ENCODE measurements at regions not wholly inside any gene's neighbourhood (a gene's known extent, or its start where the extent isn't known, plus 50 kb on each side); places are given as distances from the start of the nearest gene placed in this dataset.

DNA sequence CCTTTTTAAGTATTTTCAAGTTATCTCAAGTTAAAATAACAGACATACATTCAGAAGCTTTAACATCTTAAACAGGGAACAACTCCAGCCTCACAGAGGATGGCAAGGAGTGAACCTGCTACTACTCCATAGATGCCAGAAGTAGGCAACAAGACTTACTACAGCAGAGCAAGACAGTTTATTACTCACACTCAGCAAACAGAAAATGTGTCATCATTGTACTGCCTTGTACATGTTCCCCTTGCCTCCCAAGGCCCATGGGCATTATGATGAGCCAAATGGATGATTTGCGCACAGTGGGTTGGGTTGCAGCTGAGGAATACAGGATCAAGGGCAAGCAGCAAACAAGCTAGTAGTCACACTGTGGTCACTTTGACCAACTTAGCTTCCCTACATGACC lies 80.6 kb upstream of the VRK2 start:
- intact Hi-C loops (cut with micrococcal nuclease; ENCODE audit: unreplicated experiment): no loop called here
- Histone ChIP-seq H3K36me3 (ENCODE audit: control insufficient read depth, insufficient read depth, low read length) (no peaks in the 10 kb centered on the region), H3K27me3 (ENCODE audit: control insufficient read depth, insufficient read depth, low read length) (no peaks in the 10 kb centered on the region), H3K4me3 (ENCODE audit: low read depth in 2 of 2, low read length in 2 of 2) (no peak overlapping the region), H3K27ac (ENCODE audit: low read length) (no peak overlapping the region), H3K9me3 (ENCODE audit: control insufficient read depth, insufficient read depth, low read depth, low read length) (no peaks in the 10 kb centered on the region), H3K4me1 (ENCODE audit: control insufficient read depth, insufficient read depth, low read length) (no peaks in the 10 kb centered on the region)
- no TSS peak for BruUV-seq (replicated peaks)
- DNase-seq (ENCODE audit: low read depth, low spot score) (no peak), ATAC-seq (no peak)
- POLR2A ChIA-PET: no interaction called here
- CTCF ChIA-PET: no interaction called here
- TF ChIP-seq TCF7L2 (IDR thresholded peaks at IDR 0.05; ENCODE audit: low read depth, low read length) (no peak), SIN3A (IDR thresholded peaks at IDR 0.05; ENCODE audit: borderline replicate concordance, insufficient read depth, low read depth, low read length) (no peak), POLR2AphosphoS5 (IDR thresholded peaks at IDR 0.05; ENCODE audit: low read depth, low read length) (no peak)
- TF ChIP-seq, protein P1, sequence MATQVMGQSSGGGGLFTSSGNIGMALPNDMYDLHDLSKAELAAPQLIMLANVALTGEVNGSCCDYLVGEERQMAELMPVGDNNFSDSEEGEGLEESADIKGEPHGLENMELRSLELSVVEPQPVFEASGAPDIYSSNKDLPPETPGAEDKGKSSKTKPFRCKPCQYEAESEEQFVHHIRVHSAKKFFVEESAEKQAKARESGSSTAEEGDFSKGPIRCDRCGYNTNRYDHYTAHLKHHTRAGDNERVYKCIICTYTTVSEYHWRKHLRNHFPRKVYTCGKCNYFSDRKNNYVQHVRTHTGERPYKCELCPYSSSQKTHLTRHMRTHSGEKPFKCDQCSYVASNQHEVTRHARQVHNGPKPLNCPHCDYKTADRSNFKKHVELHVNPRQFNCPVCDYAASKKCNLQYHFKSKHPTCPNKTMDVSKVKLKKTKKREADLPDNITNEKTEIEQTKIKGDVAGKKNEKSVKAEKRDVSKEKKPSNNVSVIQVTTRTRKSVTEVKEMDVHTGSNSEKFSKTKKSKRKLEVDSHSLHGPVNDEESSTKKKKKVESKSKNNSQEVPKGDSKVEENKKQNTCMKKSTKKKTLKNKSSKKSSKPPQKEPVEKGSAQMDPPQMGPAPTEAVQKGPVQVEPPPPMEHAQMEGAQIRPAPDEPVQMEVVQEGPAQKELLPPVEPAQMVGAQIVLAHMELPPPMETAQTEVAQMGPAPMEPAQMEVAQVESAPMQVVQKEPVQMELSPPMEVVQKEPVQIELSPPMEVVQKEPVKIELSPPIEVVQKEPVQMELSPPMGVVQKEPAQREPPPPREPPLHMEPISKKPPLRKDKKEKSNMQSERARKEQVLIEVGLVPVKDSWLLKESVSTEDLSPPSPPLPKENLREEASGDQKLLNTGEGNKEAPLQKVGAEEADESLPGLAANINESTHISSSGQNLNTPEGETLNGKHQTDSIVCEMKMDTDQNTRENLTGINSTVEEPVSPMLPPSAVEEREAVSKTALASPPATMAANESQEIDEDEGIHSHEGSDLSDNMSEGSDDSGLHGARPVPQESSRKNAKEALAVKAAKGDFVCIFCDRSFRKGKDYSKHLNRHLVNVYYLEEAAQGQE (IDR thresholded peaks at IDR 0.05; ENCODE audit: insufficient read depth in 1 of 2, low read depth in 2 of 2, low read length in 1 of 2): no peak
- TF ChIP-seq, protein P2, sequence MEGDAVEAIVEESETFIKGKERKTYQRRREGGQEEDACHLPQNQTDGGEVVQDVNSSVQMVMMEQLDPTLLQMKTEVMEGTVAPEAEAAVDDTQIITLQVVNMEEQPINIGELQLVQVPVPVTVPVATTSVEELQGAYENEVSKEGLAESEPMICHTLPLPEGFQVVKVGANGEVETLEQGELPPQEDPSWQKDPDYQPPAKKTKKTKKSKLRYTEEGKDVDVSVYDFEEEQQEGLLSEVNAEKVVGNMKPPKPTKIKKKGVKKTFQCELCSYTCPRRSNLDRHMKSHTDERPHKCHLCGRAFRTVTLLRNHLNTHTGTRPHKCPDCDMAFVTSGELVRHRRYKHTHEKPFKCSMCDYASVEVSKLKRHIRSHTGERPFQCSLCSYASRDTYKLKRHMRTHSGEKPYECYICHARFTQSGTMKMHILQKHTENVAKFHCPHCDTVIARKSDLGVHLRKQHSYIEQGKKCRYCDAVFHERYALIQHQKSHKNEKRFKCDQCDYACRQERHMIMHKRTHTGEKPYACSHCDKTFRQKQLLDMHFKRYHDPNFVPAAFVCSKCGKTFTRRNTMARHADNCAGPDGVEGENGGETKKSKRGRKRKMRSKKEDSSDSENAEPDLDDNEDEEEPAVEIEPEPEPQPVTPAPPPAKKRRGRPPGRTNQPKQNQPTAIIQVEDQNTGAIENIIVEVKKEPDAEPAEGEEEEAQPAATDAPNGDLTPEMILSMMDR (IDR thresholded peaks at IDR 0.05): no peak
- in situ Hi-C loops (cut with HindIII; ENCODE audit: low pct_unique_long_range_greater_than_20kb, low sequenced_read_pairs): no loop called here

DNA sequence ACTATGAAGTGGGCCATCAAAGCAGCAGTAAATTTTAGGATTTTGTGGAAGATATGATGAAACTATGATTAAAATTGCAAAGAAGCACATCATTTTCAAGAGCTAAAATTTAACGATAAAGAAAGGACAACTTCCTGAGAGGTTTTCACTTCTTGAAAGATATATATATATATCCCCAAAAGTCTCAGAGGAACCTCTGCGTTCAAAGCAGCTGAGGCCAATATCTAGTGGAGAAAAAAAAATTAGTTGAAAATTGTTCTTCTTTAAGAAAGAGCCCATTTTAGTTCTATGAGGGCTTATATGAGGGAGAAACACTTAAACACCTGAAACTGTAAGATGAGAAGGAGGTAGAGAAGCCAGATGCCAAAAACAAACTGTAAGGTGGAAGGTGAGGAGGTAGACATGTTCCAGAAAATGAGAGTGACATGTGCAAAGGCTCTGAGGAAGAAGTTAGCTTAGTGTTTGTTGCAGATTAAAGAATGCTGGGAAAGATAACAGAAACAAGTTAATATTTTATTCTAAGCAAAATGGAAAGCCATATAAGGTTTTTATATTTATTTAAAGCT lies 72.9 kb upstream of the VRK2 start:
- no peak for ATAC-seq
- no peaks in the 10 kb centered on the region for H3K9me3 ChIP-seq (ENCODE audit: control insufficient read depth, insufficient read depth, low read depth, low read length)
- intact Hi-C loops (cut with micrococcal nuclease; ENCODE audit: unreplicated experiment): no loop called here
- TF ChIP-seq SIN3A (IDR thresholded peaks at IDR 0.05; ENCODE audit: borderline replicate concordance, insufficient read depth, low read depth, low read length): no peak
- TF ChIP-seq, protein P1 (IDR thresholded peaks at IDR 0.05; ENCODE audit: insufficient read depth in 1 of 2, low read depth in 2 of 2, low read length in 1 of 2): no peak
- POLR2A ChIA-PET: no interaction called here
- H3K4me3 ChIP-seq (ENCODE audit: low read depth in 2 of 2, low read length in 2 of 2): no peak overlapping the region
- no peaks in the 10 kb centered on the region for H3K4me1 ChIP-seq (ENCODE audit: control insufficient read depth, insufficient read depth, low read length)
- H3K27ac ChIP-seq (ENCODE audit: low read length): no peak overlapping the region
- in situ Hi-C loops (cut with HindIII; ENCODE audit: low pct_unique_long_range_greater_than_20kb, low sequenced_read_pairs): no loop called here
- CTCF ChIA-PET: no interaction called here
- H3K36me3 ChIP-seq (ENCODE audit: control insufficient read depth, insufficient read depth, low read length): no peaks in the 10 kb centered on the region
- no peaks in the 10 kb centered on the region for H3K27me3 ChIP-seq (ENCODE audit: control insufficient read depth, insufficient read depth, low read length)
- no TSS peak for BruUV-seq (replicated peaks)
- DNase-seq (ENCODE audit: low read depth, low spot score): no peak

All from Panc1 (cell line).